GM23338 (cell line): ENCODE measurements at regions not wholly inside any gene's neighbourhood (a gene's known extent, or its start where the extent isn't known, plus 50 kb on each side); places are given as distances from the start of the nearest gene placed in this dataset.

Source experiments
- ATAC-seq: fragments of 200-7000 bp; cut with Tn5 transposase; 3 replicates; pipeline ENCODE4 v1.9.1; 2020
- DNase-seq: peaks from one replicate; pipeline ENCODE4 v3.0.0-alpha.2; 2015; ENCODE audit warnings: low spot score
- H2AFZ ChIP-seq: fragments of 200-600 bp; sonication (generic); 2 replicates; pipeline ENCODE4 v1.8.0; 2016; ENCODE audit warnings: antibody characterized with exemption, mild to moderate bottlenecking, moderate library complexity
- H3F3A ChIP-seq: fragments of 200-600 bp; sonication (generic); replicated peaks from 2 replicates; pipeline ENCODE4 v1.8.0; 2017; ENCODE audit warnings: antibody characterized with exemption, mixed run types, low read depth
- H3K27ac ChIP-seq: fragments of 200-600 bp; sonication (generic); 2 replicates; pipeline ENCODE4 v1.6.1; 2016; ENCODE audit warnings: low read depth
- H3K27me3 ChIP-seq: fragments of 200-600 bp; sonication (generic); 2 replicates; pipeline ENCODE4 v1.8.0; 2016; ENCODE audit warnings: mild to moderate bottlenecking, mixed run types, moderate library complexity; ENCODE audit not compliant: insufficient read depth
- H3K36me3 ChIP-seq: fragments of 200-600 bp; sonication (generic); 2 replicates; pipeline ENCODE4 v1.8.0; 2016; ENCODE audit warnings: mild to moderate bottlenecking; ENCODE audit not compliant: insufficient read depth
- H3K4me1 ChIP-seq: fragments of 200-600 bp; sonication (generic); 2 replicates; pipeline ENCODE4 v1.8.0; 2016; ENCODE audit warnings: mild to moderate bottlenecking, moderate library complexity; ENCODE audit not compliant: insufficient read depth
- H3K4me2 ChIP-seq: fragments of 200-600 bp; sonication (generic); 2 replicates; pipeline ENCODE4 v1.7.1; 2017; ENCODE audit warnings: mixed run types
- H3K4me3 ChIP-seq: fragments of 200-600 bp; sonication (generic); 2 replicates; pipeline ENCODE4 v1.6.1; 2016; ENCODE audit warnings: mixed run types
- H3K79me2 ChIP-seq: fragments of 200-600 bp; sonication (generic); replicated peaks from 2 replicates; pipeline ENCODE4 v1.8.0; 2017; ENCODE audit warnings: mild to moderate bottlenecking; ENCODE audit not compliant: insufficient read depth
- H3K9me2 ChIP-seq: fragments of 200-600 bp; sonication (generic); 2 replicates; pipeline ENCODE4 v1.8.0; 2017; ENCODE audit not compliant: insufficient read depth
- H4K20me1 ChIP-seq: fragments of 200-600 bp; sonication (generic); replicated peaks from 2 replicates; pipeline ENCODE4 v1.8.0; 2017; ENCODE audit warnings: mild to moderate bottlenecking; ENCODE audit not compliant: insufficient read depth
- H3K27ac Mint-ChIP-seq: 2 replicates; pipeline ENCODE4 v1.8.0; 2020; ENCODE audit warnings: inconsistent platforms, mild to moderate bottlenecking, moderate library complexity, mixed read lengths
- H3K27me3 Mint-ChIP-seq: 3 replicates; pipeline ENCODE4 v1.8.0; 2022; ENCODE audit warnings: low read depth, mild to moderate bottlenecking, moderate library complexity, mixed read lengths, inconsistent platforms; ENCODE audit not compliant: insufficient read depth, poor library complexity
- H3K36me3 Mint-ChIP-seq: 3 replicates; pipeline ENCODE4 v1.8.0; 2021; ENCODE audit warnings: low read depth, mild to moderate bottlenecking, inconsistent platforms, moderate library complexity, mixed read lengths
- H3K4me1 Mint-ChIP-seq: 3 replicates; pipeline ENCODE4 v1.8.0; 2020; ENCODE audit warnings: mild to moderate bottlenecking, inconsistent platforms, mixed read lengths
- H3K4me3 Mint-ChIP-seq: 3 replicates; pipeline ENCODE4 v1.8.0; 2021; ENCODE audit warnings: moderate library complexity, mild to moderate bottlenecking, inconsistent platforms, mixed read lengths
- H3K9me3 Mint-ChIP-seq: 3 replicates; pipeline ENCODE4 v1.8.0; 2020; ENCODE audit warnings: moderate library complexity, mild to moderate bottlenecking, inconsistent platforms, mixed read lengths
- CREB1 ChIP-seq: fragments of 250-450 bp; sonication (Bioruptor Pico); IDR thresholded peaks from 2 replicates; pipeline ENCODE4 v1.5.0; 2020; ENCODE audit warnings: low read depth, mild to moderate bottlenecking, moderate library complexity
- EZH2 ChIP-seq: fragments of 200-600 bp; sonication (generic); IDR thresholded peaks from one replicate; pipeline ENCODE4 v1.8.0; 2017; ENCODE audit warnings: antibody characterized with exemption, mild to moderate bottlenecking, low read depth; ENCODE audit not compliant: unreplicated experiment
- EZH2phosphoT487 ChIP-seq: fragments of 200-600 bp; sonication (generic); IDR thresholded peaks from one replicate; pipeline ENCODE4 v1.8.1; 2018; ENCODE audit warnings: antibody characterized with exemption; ENCODE audit not compliant: unreplicated experiment
- JUNB ChIP-seq: IDR thresholded peaks from one replicate; pipeline ENCODE4 v1.6.1; 2016; ENCODE audit warnings: antibody characterized with exemption; ENCODE audit not compliant: unreplicated experiment
- NANOG ChIP-seq: IDR thresholded peaks from 2 replicates; pipeline ENCODE4 v1.6.1; 2016; ENCODE audit warnings: antibody characterized with exemption, borderline replicate concordance
- POLR2AphosphoS5 ChIP-seq: IDR thresholded peaks from 2 replicates; pipeline ENCODE4 v1.6.1; 2016; ENCODE audit warnings: antibody characterized with exemption, low read depth
- STAT1 ChIP-seq: IDR thresholded peaks from one replicate; pipeline ENCODE4 v1.6.1; 2016; ENCODE audit warnings: antibody characterized with exemption; ENCODE audit not compliant: unreplicated experiment
- ZNF114 ChIP-seq: fragments of 250-450 bp; sonication (Bioruptor Pico); IDR thresholded peaks from 2 replicates; pipeline ENCODE4 v1.5.0; 2020; ENCODE audit warnings: mild to moderate bottlenecking, moderate library complexity
- ZNF331 ChIP-seq: fragments of 250-450 bp; sonication (Bioruptor Pico); IDR thresholded peaks from 2 replicates; pipeline ENCODE4 v1.5.0; 2020; ENCODE audit warnings: low read depth, mild to moderate bottlenecking, moderate library complexity
- ZNF462 ChIP-seq: fragments of 250-450 bp; sonication (Bioruptor Pico); IDR thresholded peaks from 2 replicates; pipeline ENCODE4 v1.5.0; 2020; ENCODE audit warnings: mild to moderate bottlenecking, moderate library complexity
- TF ChIP-seq, protein P1 (sequence below): IDR thresholded peaks from one replicate; pipeline ENCODE4 v1.6.1; 2018; ENCODE audit warnings: antibody characterized with exemption; ENCODE audit not compliant: unreplicated experiment
- TF ChIP-seq, protein P2 (sequence below), 2 experiments: fragments of 200-600 bp in 1 of 2; sonication (generic) in 1 of 2; conservative IDR thresholded peaks; 2 replicates each; pipeline versions ENCODE4 v1.5.1 to v1.6.1; 2016 to 2017; ENCODE audit warnings: antibody characterized with exemption in 2 of 2, low read depth in 2 of 2, mild to moderate bottlenecking in 2 of 2, moderate library complexity in 1 of 2
- TF ChIP-seq, protein P3 (sequence below): IDR thresholded peaks from 2 replicates; pipeline ENCODE4 v1.6.1; 2016; ENCODE audit warnings: antibody characterized with exemption

DNA sequence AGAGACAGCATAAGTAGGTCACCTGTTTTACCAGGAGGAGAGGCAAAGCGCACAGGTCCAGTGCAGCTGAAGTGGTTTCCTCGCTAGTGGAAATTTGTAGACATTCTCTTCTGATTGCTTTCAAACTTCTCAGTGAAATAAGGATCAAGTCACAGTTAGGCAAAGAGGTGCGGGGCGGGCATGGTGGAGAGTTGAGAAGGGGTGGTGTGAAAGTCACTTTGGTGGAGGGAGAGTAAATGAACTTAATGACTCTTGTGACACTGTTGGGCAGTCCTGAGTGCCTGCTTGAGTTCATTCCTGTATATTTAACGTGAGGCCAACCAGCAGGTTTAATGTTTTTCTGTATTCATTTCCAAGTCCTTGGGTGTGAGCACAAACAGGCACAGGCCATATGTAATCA is 235.6 kb downstream of the TRIML1 start:
- Mint-ChIP-seq H3K27me3 (peaks cover 5% of the 10 kb centered on the region), H3K9me3 (peaks cover 25% of the 10 kb centered on the region), H3K4me3 (no peak overlapping the region), H3K36me3 (peaks cover 24% of the 10 kb centered on the region), H3K4me1 (peaks cover 3% of the 10 kb centered on the region; the same call in 1 of the 3 replicates), H3K27ac (no peak overlapping the region)
- Histone ChIP-seq H3K27me3 (no peaks in the 10 kb centered on the region), H3K4me2 (no peak overlapping the region), H3F3A (no peaks in the 10 kb centered on the region), H3K9me2 (peaks cover 5% of the 10 kb centered on the region; the same call in 1 of the 2 replicates), H3K27ac (no peak overlapping the region), H3K4me3 (no peak overlapping the region), H2AFZ (0 out of 2 replicates have a peak overlapping the region, but pooled peaks have one; percentile 43), H3K4me1 (no peaks in the 10 kb centered on the region), H3K36me3 (no peaks in the 10 kb centered on the region), H3K79me2 (no peaks in the 10 kb centered on the region), H4K20me1 (no peaks in the 10 kb centered on the region)
- ATAC-seq (no peak), DNase-seq (no peak)
- no peak for TF ChIP-seq JUNB
- TF ChIP-seq, protein P1, sequence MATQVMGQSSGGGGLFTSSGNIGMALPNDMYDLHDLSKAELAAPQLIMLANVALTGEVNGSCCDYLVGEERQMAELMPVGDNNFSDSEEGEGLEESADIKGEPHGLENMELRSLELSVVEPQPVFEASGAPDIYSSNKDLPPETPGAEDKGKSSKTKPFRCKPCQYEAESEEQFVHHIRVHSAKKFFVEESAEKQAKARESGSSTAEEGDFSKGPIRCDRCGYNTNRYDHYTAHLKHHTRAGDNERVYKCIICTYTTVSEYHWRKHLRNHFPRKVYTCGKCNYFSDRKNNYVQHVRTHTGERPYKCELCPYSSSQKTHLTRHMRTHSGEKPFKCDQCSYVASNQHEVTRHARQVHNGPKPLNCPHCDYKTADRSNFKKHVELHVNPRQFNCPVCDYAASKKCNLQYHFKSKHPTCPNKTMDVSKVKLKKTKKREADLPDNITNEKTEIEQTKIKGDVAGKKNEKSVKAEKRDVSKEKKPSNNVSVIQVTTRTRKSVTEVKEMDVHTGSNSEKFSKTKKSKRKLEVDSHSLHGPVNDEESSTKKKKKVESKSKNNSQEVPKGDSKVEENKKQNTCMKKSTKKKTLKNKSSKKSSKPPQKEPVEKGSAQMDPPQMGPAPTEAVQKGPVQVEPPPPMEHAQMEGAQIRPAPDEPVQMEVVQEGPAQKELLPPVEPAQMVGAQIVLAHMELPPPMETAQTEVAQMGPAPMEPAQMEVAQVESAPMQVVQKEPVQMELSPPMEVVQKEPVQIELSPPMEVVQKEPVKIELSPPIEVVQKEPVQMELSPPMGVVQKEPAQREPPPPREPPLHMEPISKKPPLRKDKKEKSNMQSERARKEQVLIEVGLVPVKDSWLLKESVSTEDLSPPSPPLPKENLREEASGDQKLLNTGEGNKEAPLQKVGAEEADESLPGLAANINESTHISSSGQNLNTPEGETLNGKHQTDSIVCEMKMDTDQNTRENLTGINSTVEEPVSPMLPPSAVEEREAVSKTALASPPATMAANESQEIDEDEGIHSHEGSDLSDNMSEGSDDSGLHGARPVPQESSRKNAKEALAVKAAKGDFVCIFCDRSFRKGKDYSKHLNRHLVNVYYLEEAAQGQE, result no peak
- no peak for TF ChIP-seq POLR2AphosphoS5
- no peak for TF ChIP-seq NANOG
- no peak for TF ChIP-seq ZNF462 (CRISPR knock-in tag)
- no peak for TF ChIP-seq STAT1
- TF ChIP-seq, protein P2, sequence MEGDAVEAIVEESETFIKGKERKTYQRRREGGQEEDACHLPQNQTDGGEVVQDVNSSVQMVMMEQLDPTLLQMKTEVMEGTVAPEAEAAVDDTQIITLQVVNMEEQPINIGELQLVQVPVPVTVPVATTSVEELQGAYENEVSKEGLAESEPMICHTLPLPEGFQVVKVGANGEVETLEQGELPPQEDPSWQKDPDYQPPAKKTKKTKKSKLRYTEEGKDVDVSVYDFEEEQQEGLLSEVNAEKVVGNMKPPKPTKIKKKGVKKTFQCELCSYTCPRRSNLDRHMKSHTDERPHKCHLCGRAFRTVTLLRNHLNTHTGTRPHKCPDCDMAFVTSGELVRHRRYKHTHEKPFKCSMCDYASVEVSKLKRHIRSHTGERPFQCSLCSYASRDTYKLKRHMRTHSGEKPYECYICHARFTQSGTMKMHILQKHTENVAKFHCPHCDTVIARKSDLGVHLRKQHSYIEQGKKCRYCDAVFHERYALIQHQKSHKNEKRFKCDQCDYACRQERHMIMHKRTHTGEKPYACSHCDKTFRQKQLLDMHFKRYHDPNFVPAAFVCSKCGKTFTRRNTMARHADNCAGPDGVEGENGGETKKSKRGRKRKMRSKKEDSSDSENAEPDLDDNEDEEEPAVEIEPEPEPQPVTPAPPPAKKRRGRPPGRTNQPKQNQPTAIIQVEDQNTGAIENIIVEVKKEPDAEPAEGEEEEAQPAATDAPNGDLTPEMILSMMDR (conservative IDR thresholded peaks at IDR 0.05; ENCODE audit: low read depth in 2 of 2), result no peak
- no peak for TF ChIP-seq EZH2
- TF ChIP-seq, protein P3, sequence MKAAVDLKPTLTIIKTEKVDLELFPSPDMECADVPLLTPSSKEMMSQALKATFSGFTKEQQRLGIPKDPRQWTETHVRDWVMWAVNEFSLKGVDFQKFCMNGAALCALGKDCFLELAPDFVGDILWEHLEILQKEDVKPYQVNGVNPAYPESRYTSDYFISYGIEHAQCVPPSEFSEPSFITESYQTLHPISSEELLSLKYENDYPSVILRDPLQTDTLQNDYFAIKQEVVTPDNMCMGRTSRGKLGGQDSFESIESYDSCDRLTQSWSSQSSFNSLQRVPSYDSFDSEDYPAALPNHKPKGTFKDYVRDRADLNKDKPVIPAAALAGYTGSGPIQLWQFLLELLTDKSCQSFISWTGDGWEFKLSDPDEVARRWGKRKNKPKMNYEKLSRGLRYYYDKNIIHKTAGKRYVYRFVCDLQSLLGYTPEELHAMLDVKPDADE, result no peak
- TF ChIP-seq ZNF331 (CRISPR knock-in tag), result no peak
- no peak for TF ChIP-seq EZH2phosphoT487
- no peak for TF ChIP-seq CREB1 (CRISPR knock-in tag)
- TF ChIP-seq ZNF114 (CRISPR knock-in tag), result no peak
